PC-9 (cell line): ENCODE measurements at regions not wholly inside any gene's neighbourhood (a gene's known extent, or its start where the extent isn't known, plus 50 kb on each side); places are given as distances from the start of the nearest gene placed in this dataset.

Experiments
- CTCF ChIP-seq: fragments of 200-600 bp; sonication (generic); conservative IDR thresholded peaks from 2 replicates; pipeline ENCODE4 v1.6.1; 2017; ENCODE audit warnings: mixed run types, antibody characterized with exemption, mild to moderate bottlenecking, moderate library complexity
- EZH2 ChIP-seq: fragments of 200-600 bp; sonication (generic); IDR thresholded peaks from 2 replicates; pipeline ENCODE4 v1.8.0; 2017; ENCODE audit warnings: antibody characterized with exemption, low read depth

DNA sequence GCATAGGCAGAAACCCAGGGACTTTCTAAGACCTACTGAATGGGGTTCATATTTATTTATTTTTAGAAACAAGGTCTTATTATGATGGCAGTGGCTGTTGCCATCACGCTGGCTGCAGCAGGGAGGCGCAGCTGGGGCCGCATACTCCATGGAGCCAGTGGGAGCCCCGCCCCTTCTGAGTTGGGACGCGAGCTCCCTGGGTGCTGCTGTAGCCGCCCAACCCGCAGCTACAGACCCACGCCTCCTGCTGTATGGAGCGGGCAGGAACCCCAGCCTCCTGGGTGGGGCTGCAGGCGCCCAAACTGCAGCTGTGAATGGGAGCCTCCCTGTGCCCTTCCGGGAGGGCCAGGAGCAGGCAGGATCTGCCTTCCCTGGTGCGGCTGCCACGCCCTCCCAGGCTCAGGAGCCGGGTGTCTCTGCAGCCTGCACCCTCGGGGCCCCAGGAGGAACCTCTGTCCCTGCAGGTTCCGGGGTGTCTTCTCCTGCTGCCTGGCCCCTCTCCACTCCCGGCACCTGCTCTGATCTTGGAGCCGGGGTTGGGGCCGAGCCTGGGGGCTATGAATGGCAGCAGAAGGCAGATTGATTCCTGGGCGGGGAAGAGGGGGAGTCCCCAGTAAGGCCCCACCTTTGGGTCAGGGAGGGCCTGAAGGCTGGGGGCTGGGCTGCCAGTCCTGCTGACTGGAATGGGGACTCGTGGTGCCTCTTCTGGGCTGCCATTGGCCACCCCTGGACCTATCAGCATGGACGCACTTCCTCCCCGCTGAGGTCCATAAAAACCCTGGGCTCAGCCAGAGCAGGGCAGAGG is 66.5 kb upstream of the LRRN2 start:
- TF ChIP-seq CTCF (no peak; the same call in 1 of the 2 replicates), EZH2 (no peak)
